Caco-2 (cell line): ENCODE measurements at regions not wholly inside any gene's neighbourhood (a gene's known extent, or its start where the extent isn't known, plus 50 kb on each side); places are given as distances from the start of the nearest gene placed in this dataset.

ENCODE experiments used
- BruUV-seq: library from RNA; stranded (reverse); fragments of 400-500 nt; replicated peaks from 2 replicates; lab custom pipeline; 2021; lab: Mats Ljungman, UMichigan
- CTCF ChIA-PET: fragments of 300-600 bp; sonication (Branson Sonifier 250); formaldehyde crosslinking; loops from one replicate; lab custom pipeline; 2022; ENCODE audit warnings: antibody characterized with exemption; lab: Charles Lee
- POLR2A ChIA-PET: fragments of 300-600 bp; sonication (Branson Sonifier 250); formaldehyde crosslinking; loops from one replicate; lab custom pipeline; 2022; ENCODE audit warnings: antibody characterized with exemption; lab: Charles Lee
- DNase-seq, 2 experiments: peaks; one replicate each; pipeline versions ENCODE4 v3.0.0 to v3.0.0-alpha.2; 2020 to 2022
- H3K27me3 ChIP-seq: replicated peaks from 2 replicates; pipeline ENCODE4 v1.6.0; 2011; ENCODE audit warnings: low read length; ENCODE audit not compliant: control insufficient read depth, insufficient read depth
- H3K36me3 ChIP-seq: 2 replicates; pipeline ENCODE4 v1.5.1; 2011; ENCODE audit warnings: low read length; ENCODE audit not compliant: control insufficient read depth, insufficient read depth
- H3K4me1 ChIP-seq: fragments of 250-450 bp; sonication (Bioruptor Pico); 2 replicates; pipeline ENCODE4 v1.5.1; 2020; ENCODE audit warnings: mild to moderate bottlenecking
- H3K4me3 ChIP-seq: 2 replicates; pipeline ENCODE4 v1.5.1; 2011; ENCODE audit warnings: low read depth, mild to moderate bottlenecking, control low read depth, low read length
- H3K9me3 ChIP-seq: fragments of 250-450 bp; sonication (Bioruptor Pico); 2 replicates; pipeline ENCODE4 v1.5.1; 2020; ENCODE audit warnings: mild to moderate bottlenecking, moderate library complexity
- H3K27ac Mint-ChIP-seq: one replicate; pipeline ENCODE4 v1.8.0; 2022; ENCODE audit warnings: mixed read lengths; ENCODE audit not compliant: unreplicated experiment
- H3K27me3 Mint-ChIP-seq: one replicate; pipeline ENCODE4 v1.8.0; 2022; ENCODE audit warnings: mixed read lengths; ENCODE audit not compliant: insufficient read depth, unreplicated experiment
- H3K36me3 Mint-ChIP-seq: one replicate; pipeline ENCODE4 v1.8.0; 2022; ENCODE audit warnings: mild to moderate bottlenecking, mixed read lengths; ENCODE audit not compliant: insufficient read depth, unreplicated experiment
- H3K4me1 Mint-ChIP-seq: one replicate; pipeline ENCODE4 v1.8.0; 2022; ENCODE audit warnings: low read depth, mixed read lengths; ENCODE audit not compliant: unreplicated experiment
- H3K4me3 Mint-ChIP-seq: one replicate; pipeline ENCODE4 v1.8.0; 2022; ENCODE audit warnings: mild to moderate bottlenecking, moderate library complexity, mixed read lengths; ENCODE audit not compliant: unreplicated experiment
- H3K9me3 Mint-ChIP-seq: one replicate; pipeline ENCODE4 v1.8.0; 2022; ENCODE audit warnings: mixed read lengths; ENCODE audit not compliant: unreplicated experiment
- intact Hi-C: fragments of 100-400 bp; cut with micrococcal nuclease; formaldehyde crosslinking; loops from one replicate; pipeline ENCODE4 v1.10.0; 2022; ENCODE audit not compliant: unreplicated experiment
- TF ChIP-seq, protein P1 (sequence below), 2 experiments: fragments of 200-600 bp in 1 of 2; IDR thresholded peaks; 1 replicate in 1 of 2; 2 replicates in 1 of 2; pipeline versions ENCODE4 v1.5.1 to v1.8.0; 2011 to 2022; ENCODE audit warnings: antibody characterized with exemption in 1 of 2, control low read depth in 1 of 2, inconsistent platforms in 1 of 2, low read depth in 1 of 2, low read length in 1 of 2, mild to moderate bottlenecking in 1 of 2, moderate library complexity in 1 of 2; ENCODE audit not compliant: insufficient read depth in 1 of 2, severe bottlenecking in 1 of 2, unreplicated experiment in 1 of 2

DNA sequence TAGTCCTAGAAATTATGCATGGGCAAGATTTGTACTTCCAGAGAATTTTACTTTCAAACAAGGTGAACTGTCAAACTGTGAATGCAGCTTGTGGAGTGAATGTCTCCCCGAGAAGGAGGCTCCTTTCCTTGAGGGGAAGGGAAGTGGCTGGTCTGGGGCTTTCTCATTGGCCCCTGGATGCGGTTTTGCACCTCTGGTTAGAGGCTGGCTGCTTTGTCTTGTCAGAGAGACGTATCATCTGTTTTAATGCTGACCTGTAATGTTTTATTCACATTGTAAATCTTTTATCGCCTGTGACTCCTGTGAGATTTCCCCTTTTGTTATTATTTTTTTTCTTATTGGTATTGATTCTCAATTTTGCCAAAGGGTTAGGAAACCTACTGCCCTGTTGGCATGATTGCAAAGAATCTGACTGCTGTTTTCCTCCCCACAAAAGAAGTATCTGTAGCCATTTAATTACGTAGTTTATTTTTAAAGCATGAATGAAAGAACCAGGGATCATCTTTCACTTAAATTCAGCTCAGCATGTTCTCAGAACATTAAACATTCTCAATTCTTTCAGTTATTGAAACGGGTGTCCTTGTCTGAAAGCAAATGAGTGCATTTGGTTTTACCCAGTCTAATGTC is 238.3 kb upstream of the NFE2L3 start:
- Histone ChIP-seq H3K9me3 (peaks cover under 1% of the 10 kb centered on the region; the same call in 1 of the 2 replicates), H3K36me3 (no peaks in the 10 kb centered on the region), H3K27me3 (no peaks in the 10 kb centered on the region; the same call in 1 of the 2 replicates), H3K4me3 (no peak overlapping the region), H3K4me1 (no peaks in the 10 kb centered on the region)
- CTCF ChIA-PET = interaction anchor here (1.0 kb wide), 1 partner anchor 19 kb away, joined by 3 read pairs; no protein-coding TSS in a partner anchor
- H3K27ac Mint-ChIP-seq = no peak overlapping the region
- DNase-seq = no peak
- POLR2A ChIA-PET = no interaction called here
- TF ChIP-seq, protein P1, sequence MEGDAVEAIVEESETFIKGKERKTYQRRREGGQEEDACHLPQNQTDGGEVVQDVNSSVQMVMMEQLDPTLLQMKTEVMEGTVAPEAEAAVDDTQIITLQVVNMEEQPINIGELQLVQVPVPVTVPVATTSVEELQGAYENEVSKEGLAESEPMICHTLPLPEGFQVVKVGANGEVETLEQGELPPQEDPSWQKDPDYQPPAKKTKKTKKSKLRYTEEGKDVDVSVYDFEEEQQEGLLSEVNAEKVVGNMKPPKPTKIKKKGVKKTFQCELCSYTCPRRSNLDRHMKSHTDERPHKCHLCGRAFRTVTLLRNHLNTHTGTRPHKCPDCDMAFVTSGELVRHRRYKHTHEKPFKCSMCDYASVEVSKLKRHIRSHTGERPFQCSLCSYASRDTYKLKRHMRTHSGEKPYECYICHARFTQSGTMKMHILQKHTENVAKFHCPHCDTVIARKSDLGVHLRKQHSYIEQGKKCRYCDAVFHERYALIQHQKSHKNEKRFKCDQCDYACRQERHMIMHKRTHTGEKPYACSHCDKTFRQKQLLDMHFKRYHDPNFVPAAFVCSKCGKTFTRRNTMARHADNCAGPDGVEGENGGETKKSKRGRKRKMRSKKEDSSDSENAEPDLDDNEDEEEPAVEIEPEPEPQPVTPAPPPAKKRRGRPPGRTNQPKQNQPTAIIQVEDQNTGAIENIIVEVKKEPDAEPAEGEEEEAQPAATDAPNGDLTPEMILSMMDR (IDR thresholded peaks at IDR 0.05; ENCODE audit: insufficient read depth in 1 of 2, low read depth in 1 of 2, low read length in 1 of 2, severe bottlenecking in 1 of 2, unreplicated experiment in 1 of 2) = no peak
- H3K27me3 Mint-ChIP-seq = peaks cover 5% of the 10 kb centered on the region
- intact Hi-C loops = no loop called here
- H3K36me3 Mint-ChIP-seq = no peaks in the 10 kb centered on the region
- no TSS peak for BruUV-seq
- no peaks in the 10 kb centered on the region for H3K4me1 Mint-ChIP-seq
- no peak overlapping the region for H3K4me3 Mint-ChIP-seq
- peaks cover 11% of the 10 kb centered on the region for H3K9me3 Mint-ChIP-seq

DNA sequence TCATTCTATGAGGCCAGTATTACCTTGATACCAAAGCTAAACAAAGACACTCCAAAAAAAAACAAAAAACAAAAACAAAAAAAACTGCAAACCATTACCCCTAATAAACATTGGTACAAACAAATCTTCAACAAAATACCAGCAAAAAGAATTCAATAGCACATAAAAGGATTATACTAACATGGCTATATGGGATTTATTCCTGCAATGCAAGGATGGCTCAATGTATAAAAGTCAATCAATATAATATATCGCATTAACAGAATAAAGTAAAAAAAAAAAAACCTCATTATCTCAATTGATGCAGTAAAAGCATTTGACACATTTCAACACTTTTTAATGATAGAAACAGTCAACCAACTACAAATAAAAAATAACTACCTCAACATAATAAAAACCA is 233.3 kb upstream of the NFE2L3 start:
- no TSS peak for BruUV-seq
- no peaks in the 10 kb centered on the region for H3K4me1 ChIP-seq
- CTCF ChIA-PET = no interaction called here

DNA sequence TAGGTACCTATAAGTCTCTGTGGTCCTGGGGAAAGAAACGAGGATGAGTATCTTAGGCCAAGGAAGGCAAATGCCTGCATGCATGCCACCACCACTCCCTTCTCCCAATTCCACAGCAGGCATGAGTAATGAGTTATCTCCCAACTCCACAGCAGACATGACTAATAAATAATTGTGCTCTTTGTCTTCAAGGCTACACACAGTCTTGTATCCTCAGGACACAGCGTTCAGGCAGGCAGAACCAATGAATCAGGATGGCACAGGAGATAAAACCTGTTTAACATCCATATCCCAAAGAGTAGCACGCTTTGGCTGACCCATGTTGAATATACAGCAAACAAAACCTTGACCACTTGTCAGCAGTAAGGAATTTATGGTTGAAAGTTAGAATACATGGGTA is 229.7 kb upstream of the NFE2L3 start:
- H3K9me3 ChIP-seq = peaks cover 5% of the 10 kb centered on the region; the same call in 1 of the 2 replicates
- no peak overlapping the region for H3K4me3 ChIP-seq
- Mint-ChIP-seq H3K4me3 (no peak overlapping the region), H3K4me1 (peaks cover 8% of the 10 kb centered on the region), H3K36me3 (no peaks in the 10 kb centered on the region), H3K9me3 (peaks cover 11% of the 10 kb centered on the region), H3K27me3 (peaks cover 2% of the 10 kb centered on the region), H3K27ac (no peak overlapping the region)
- POLR2A ChIA-PET = no interaction called here
- TF ChIP-seq, protein P1 (IDR thresholded peaks at IDR 0.05; ENCODE audit: insufficient read depth in 1 of 2, low read depth in 1 of 2, low read length in 1 of 2, severe bottlenecking in 1 of 2, unreplicated experiment in 1 of 2) = no peak
- DNase-seq = no peak
- CTCF ChIA-PET = no interaction called here
- no TSS peak for BruUV-seq
- H3K27me3 ChIP-seq = no peaks in the 10 kb centered on the region; the same call in 1 of the 2 replicates
- no peaks in the 10 kb centered on the region for H3K36me3 ChIP-seq
- H3K4me1 ChIP-seq = no peaks in the 10 kb centered on the region
- intact Hi-C loops = no loop called here

More for the DNA sequence above, 233.3 kb upstream of the NFE2L3 start:
- H3K27me3 Mint-ChIP-seq = peaks cover 2% of the 10 kb centered on the region
- no peaks in the 10 kb centered on the region; the same call in 1 of the 2 replicates for H3K27me3 ChIP-seq
- no peak overlapping the region for H3K27ac Mint-ChIP-seq
- peaks cover 11% of the 10 kb centered on the region for H3K9me3 Mint-ChIP-seq
- POLR2A ChIA-PET = no interaction called here
- H3K9me3 ChIP-seq = peaks cover 5% of the 10 kb centered on the region; the same call in 1 of the 2 replicates
- peaks cover 8% of the 10 kb centered on the region for H3K4me1 Mint-ChIP-seq
- no peaks in the 10 kb centered on the region for H3K36me3 ChIP-seq
- TF ChIP-seq, protein P1 (IDR thresholded peaks at IDR 0.05; ENCODE audit: insufficient read depth in 1 of 2, low read depth in 1 of 2, low read length in 1 of 2, severe bottlenecking in 1 of 2, unreplicated experiment in 1 of 2) = no peak
- H3K4me3 ChIP-seq = no peak overlapping the region
- no peaks in the 10 kb centered on the region for H3K36me3 Mint-ChIP-seq
- DNase-seq = no peak
- H3K4me3 Mint-ChIP-seq = no peak overlapping the region
- intact Hi-C loops = no loop called here
